ENCODE measurements at regions not wholly inside any gene's neighbourhood (a gene's known extent, or its start where the extent isn't known, plus 50 kb on each side); places are given as distances from the start of the nearest gene placed in this dataset.

GRCh38 chr12:24600551-24600950 is 348.4 kb downstream of the BCAT1 start:
- no peak for DNase-seq

- DNase-seq, result no peak
Measured at GRCh38 chr12:24599736-24600135, 349.2 kb downstream of the BCAT1 start.

DNA sequence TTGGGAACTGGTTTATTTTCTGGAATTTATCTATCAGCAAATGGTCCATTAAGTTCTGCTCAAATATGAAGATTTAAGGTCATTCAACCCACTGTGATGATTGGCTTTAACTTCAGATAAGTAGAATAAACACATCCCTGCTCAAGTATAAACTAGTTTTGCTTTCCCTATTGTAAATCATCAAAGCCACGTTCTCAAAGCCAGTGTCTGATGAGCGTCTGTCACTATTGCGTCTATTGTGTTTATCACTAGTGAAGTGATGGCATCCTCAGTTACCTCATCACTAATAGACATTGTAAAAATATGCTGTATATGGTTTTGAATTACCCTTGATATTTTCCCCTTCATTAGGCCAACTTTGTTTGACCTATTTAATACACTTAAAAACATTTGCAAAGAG is 351.3 kb downstream of the BCAT1 start:
- DNase-seq, result no peak

DNA sequence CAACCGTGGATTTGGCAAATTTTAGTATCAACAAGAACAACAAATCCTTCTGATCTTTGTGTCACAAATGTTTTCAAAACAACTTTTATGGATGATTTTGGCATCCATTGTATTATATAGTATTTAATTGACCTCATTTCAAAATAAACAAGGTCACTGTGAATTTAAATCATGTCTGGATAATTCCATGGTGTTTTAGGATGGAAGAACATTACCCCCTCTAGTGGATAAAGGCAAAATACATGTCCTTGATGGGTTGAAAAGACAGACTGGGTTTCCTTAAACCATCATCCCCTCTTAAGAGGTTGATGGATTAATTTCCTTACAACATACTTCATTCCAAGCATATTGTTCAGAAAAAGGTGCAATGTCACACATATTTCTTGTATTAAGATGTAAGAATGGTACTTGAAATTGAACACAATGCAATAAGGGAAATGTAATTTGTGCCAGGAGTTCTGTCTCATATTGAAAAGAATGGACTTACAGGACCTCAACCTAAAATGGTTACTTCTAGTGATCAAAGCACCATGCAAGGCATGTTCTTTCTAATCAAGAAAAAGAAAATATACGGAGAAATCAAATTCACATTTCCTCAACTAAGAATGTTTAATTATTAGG is 352.0 kb downstream of the BCAT1 start:
- no peak for DNase-seq

GRCh38 chr12:24595652-24596235 is 353.2 kb downstream of the BCAT1 start:
- DNase-seq, result no peak

DNA sequence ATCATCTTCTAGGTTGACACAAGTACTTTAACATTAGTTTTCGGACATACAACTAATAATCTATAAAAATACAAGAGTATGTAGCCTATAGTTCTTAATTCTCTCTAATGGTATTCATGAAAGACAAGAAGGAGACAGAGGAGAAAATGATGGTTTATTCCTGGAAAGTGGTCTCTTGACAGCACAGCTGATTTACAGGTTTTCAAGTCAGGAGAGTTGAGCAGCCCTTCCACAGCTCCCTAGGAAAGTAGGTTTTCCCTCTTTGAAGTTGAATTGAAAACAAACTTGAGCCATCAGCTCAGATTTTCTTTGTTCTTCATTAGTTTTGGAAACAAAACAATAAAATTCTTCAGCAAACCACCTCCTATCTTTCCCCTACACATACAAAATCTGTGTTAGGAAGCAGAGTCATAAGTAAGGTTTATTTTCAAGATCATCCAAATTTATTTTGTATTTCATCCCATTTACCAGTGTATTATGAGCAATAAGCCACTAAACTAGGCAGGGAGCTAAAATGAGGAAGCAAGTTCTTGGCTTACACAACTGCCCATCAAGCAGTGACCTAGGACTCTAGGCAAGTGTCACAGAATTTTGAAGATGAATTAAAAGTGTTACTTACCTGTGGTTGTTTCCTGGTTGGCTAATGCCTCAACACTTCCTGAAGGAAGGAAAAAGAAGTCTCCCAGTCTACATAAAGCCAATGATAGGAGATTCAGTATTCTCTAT is 357.0 kb downstream of the BCAT1 start:
- no peak for DNase-seq

- DNase-seq, result no peak
Measured at GRCh38 chr12:24591079-24591626, 357.7 kb downstream of the BCAT1 start.

DNA sequence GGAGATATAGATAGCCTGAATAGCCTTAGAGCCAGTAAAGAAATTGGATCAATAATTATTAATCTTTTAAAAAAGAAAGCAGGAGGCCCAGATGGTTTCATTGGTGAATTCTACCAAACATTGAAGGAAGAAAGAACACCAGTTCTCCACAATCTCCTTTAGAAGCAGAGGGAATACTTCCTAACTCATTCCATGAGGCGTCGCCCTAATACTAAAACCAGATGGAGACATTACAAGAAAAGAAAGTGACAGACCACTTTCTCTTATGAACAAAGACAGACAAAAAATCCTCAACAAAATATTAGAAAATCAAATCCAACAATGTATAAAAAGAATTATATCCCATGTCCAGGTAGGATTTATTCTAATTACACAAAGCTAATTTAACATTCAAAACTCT is 362.6 kb downstream of the BCAT1 start:
- no peak for DNase-seq

DNA sequence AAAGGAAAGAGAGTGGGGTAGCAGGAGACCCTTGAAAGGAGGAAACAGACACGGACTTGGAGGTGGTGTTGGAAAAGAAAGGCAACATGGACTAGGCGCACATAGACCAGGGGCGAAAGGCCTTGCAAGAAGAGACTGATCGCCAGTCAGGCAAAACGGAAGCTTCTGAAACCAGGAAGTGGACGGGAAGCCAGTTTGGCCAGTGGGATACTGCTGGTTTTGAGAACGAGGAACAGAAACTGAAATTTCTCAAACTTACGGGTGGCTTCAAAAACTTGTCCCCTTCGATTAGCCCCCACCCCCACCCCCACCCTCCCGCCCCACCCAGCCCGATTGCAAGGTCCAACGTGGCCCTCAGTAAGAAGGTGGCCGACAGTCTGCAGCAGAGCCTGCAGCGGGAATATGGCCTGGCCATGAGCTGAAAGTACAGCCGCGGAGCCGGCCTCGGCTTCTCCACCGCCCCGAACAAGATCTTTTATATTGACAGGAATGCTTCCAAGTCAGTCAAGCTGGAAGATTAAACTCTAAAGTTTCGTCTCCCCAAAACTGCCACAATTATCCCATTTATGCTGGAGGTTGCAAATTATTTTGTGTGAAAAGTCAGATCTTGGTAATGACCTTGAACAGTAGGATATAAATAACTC is 364.7 kb downstream of the BCAT1 start:
- no peak for DNase-seq

GRCh38 chr12:24582954-24583601 is 365.8 kb downstream of the BCAT1 start:
- no peak for DNase-seq

DNA sequence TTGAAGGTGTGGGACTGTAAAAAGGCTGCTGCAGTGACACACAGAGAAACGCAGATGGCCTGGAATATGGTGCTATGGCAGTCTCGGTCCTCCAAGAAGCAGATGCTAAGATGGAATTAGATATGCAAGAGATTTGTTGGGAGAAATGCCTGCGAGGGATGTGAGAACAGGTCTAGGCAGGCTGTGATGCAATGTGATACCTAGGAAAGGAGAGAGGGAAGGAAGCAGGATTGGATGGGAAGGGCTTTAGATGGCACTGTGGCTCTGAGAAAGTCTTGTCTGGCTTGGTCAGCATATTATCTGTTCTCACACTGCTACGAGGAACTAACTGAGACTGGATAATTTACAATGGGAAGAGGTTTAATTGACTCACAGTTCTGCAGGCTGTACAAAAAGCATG is 374.4 kb downstream of the BCAT1 start:
- no peak for DNase-seq

DNA sequence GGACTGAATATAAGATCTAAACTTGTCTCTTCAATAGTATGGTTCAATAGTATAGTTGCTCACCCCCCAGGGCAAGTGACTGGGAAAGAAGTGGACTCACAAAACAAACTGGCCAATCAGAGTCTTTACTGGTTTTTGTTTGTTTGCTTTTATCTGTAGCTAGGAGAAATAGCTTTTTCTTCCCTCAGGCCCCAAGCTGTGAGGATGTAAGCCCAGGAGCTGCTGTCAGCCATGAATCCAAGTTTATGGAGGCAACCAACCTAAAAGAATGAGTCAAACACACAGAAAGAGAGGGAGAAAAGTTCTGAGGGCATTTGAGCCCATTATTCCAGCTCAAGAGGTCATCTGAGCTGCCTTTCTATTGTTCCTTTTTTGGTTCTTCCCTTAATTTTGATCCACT is 375.3 kb downstream of the BCAT1 start:
- no peak for DNase-seq

DNA sequence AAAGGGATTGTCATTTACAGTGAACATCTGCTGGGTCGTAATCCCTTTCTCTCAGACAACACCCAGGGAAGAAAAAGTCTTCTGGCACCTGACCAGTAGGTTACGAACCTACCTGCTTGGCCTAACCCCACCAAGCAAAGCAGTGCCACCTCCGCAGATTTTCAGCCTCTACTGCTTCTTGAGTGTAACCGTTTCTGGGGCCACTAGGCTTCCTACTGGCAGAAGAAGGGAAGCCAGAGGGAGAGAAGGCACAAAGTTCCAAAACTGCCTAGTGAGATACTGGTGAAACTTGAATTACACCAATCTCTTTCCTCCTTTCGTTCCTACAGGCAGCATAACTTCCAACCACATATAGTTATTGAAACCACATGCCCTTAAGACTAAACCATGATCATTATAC is 383.6 kb downstream of the BCAT1 start:
- no peak for DNase-seq

DNA sequence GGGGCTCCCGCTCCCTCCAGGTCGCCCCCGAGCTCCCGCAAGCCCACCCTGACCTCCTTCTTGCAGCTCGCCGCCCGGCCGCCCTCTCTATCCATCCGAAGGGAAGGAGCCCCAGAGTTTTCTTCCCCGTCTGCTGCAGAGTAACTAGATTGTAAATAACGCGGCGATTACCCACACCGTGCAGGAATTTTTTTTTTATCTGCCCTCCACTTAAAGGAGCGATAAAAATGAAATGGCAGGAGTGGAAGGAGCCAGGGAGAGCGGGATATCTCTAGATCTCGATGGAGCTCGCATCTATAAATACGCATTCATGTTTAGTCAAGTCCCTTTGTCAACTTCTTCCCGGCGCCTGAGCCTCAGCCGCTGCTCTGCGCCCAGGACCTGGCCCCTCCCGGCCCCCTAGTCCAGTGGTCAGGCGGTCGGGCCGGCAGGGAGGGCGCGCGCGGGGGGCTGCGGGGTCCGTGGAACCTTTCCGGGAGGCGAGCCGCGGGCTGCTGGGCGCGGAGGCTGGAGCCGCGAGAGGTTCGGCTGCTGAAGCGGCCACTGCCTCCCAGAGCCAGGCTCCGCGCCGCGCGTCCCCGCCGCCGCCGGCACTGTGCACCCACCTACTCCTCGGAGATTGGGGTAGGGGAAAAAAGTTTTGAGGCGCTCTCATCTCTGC is 386.0 kb downstream of the BCAT1 start:
- peak; percentile 20 for DNase-seq

DNA sequence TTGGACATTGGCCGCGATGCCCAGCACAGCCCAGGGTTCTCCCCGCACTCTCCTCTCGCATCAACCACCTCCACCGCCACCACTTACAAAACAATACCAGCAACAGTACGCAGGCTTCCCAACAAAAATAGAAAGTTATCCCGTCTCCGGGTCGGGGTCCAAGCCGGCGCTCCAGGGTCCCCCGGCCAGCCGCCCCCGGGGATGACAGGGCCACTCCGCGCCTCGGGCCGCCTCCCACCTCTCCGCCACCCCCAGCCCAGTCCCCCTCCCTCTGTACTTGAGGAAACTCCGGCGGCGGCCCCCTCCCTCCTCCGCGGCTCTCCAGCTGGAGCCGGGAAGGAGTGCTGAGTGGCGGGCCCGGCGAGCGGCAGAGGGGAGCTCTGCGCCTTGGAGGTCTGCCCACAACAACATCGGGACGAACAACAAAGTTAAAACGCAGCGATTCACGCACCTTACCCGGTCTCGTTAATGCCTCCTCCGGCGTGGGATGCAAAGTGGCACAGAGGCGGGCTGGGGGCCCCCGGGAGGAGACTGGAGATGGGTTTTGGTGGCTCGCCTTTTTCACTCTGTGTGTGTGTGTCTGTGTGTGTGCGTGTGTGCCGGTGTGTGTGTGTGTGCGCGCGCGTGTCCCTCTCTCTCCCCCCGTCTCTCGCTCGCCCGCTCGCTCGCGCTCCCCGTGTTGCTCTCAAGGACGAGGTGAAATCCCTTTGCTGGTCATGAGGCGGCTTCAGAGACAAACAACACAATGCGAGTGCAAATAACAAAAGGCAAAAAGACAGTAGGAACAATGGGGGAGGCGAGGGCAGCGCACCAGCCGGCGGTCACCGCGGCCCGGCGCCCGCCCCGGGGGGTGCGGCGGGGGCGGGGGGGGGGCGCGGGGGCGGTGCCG is 386.8 kb downstream of the BCAT1 start:
- peak; percentile 36 for DNase-seq

GRCh38 chr12:24561411-24561871 is 387.5 kb downstream of the BCAT1 start:
- DNase-seq, result peak; percentile 26

DNA sequence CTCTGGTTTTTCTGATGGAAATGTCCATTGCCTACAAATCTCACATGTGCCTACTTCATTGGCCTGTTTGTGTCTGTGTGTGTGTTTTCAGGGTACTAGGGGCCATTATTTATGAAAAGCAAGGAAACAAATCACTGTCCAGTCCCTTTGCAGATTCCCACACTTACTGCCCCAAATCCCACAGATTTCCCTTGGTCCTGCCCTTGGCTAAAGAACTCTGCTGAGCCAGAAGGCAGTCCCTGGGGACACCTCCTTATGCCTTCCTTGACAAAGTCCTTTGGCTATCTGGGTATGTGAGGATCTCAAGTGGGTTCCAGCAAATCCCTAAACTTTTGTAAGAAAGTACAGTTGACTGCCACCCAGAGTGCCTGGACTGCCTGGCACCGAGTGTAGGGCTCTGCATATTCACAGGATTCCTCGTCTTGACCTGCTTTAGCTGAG is 388.1 kb downstream of the BCAT1 start:
- DNase-seq, result no peak

DNA sequence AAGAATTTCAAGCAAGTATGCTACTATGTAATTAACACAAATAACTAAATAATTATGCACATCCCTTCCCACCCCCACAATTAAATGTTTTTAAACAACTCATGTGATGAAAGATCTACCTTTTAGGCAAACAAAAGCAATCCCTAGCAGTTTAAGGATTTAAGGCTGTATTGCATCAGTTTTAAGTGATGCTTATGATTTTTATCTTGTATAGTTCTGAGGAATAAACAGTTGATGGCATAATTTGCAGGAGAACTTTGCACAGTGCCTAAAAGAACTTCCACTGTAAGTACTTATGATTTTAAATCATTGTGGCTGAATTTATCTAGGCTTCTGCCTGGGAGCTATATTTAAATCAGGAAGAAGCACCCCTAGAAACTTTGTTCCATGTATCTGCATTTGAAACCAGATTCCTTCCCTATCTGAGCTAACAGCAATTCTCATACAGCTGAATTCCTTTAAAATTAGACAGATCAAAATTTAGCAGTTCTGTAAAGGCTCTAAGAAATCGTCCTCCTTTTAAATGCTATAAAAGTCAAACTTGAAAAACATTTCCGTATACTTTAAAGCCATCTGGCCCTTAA is 388.6 kb downstream of the BCAT1 start:
- DNase-seq, result no peak

- DNase-seq, result no peak
Measured at GRCh38 chr12:24557738-24558137, 391.2 kb downstream of the BCAT1 start.

DNA sequence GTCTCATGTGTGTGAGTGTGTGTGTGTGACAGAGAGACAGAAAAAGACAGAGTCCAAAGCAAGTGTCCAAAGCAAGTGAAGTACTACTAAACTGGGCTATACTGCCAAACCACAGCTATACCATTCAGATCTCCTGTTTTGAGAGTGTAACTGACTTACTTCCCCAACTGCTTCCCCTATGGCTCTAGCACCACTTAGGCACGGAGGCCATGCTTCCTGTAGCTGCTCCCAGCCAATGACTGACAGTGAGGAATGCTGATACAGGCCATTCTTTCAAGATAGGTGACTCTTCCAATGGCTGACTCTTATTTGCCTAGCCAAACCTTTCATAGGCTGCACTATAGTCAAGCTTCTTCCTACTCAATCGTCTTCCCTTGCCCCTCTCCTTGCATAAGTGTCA is 393.2 kb downstream of the BCAT1 start:
- DNase-seq, result no peak

All from 8988T (cell line).